HCT116 (cell line): ENCODE measurements at regions not wholly inside any gene's neighbourhood (a gene's known extent, or its start where the extent isn't known, plus 50 kb on each side); places are given as distances from the start of the nearest gene placed in this dataset.

Experiments
- ATAC-seq: fragments of 200-7000 bp; cut with Tn5 transposase; 2 replicates; pipeline ENCODE4 v1.9.1; 2020; ENCODE audit warnings: mild to moderate bottlenecking, moderate library complexity
- BruUV-seq: library from RNA; stranded (reverse); fragments of 400-500 nt; replicated peaks from 2 replicates; lab custom pipeline; 2021; lab: Mats Ljungman, UMichigan
- CTCF ChIA-PET: fragments of 300-600 bp; sonication (Branson Sonifier 250); formaldehyde crosslinking; loops from one replicate; lab custom pipeline; 2021; ENCODE audit warnings: antibody characterized with exemption; lab: Charles Lee
- POLR2A ChIA-PET: fragments of 300-600, 350-600 bp; sonication (Branson Sonifier 250); formaldehyde crosslinking; loops from one replicate; lab custom pipeline; 2021; ENCODE audit warnings: antibody characterized with exemption; lab: Charles Lee
- RAD21 ChIA-PET, 2 experiments: fragments of 300-600 bp; sonication (Branson Sonifier 250); formaldehyde crosslinking; loops; one replicate each; lab custom pipeline; 2023; ENCODE audit warnings: low total read pairs in 2 of 2; ENCODE audit not compliant: uncharacterized antibody in 2 of 2, unreplicated experiment in 2 of 2, low non-redundant PET in 1 of 2; lab: Charles Lee
- DNase-seq: peaks from one replicate; pipeline ENCODE4 v3.0.0-alpha.2; 2010; ENCODE audit warnings: low read depth, low spot score
- H2AFZ ChIP-seq: fragments of 200-600 bp; shearing (Covaris generic), sonication (generic); 2 replicates; pipeline ENCODE4 v1.6.1; 2017; ENCODE audit warnings: low read depth, mixed run types, mixed read lengths, antibody characterized with exemption, low read length; ENCODE audit not compliant: poor library complexity, severe bottlenecking
- H3K27ac ChIP-seq: 2 replicates; pipeline ENCODE4 v1.5.1; 2012; ENCODE audit warnings: low read depth, low read length
- H3K27me3 ChIP-seq: fragments of 200-600 bp; sonication (generic); 2 replicates; pipeline ENCODE4 v1.6.1; 2016; ENCODE audit warnings: mixed run types, low read length, mixed read lengths; ENCODE audit not compliant: insufficient read depth
- H3K36me3 ChIP-seq, 2 experiments: fragments of 200-500 bp in 1 of 2; fragments of 200-600 bp in 1 of 2; sonication (Bioruptor generic) in 1 of 2; sonication (generic) in 1 of 2; 2 replicates each; pipeline versions ENCODE4 v1.5.1 to v1.6.1; 2014 to 2016; ENCODE audit warnings: low read length in 2 of 2, inconsistent platforms in 1 of 2, mixed read lengths in 1 of 2, mixed run types in 1 of 2; ENCODE audit not compliant: insufficient read depth in 2 of 2, control insufficient read depth in 1 of 2
- H3K4me1 ChIP-seq, 2 experiments: fragments of 200-600 bp in 1 of 2; sonication (generic) in 1 of 2; 2 replicates each; pipeline versions ENCODE4 v1.5.1 to v1.6.1; 2012 to 2017; ENCODE audit warnings: low read length in 2 of 2, inconsistent platforms in 1 of 2, mild to moderate bottlenecking in 1 of 2, mixed read lengths in 1 of 2, mixed run types in 1 of 2, moderate library complexity in 1 of 2; ENCODE audit not compliant: insufficient read depth in 2 of 2, control insufficient read depth in 1 of 2
- H3K4me2 ChIP-seq: fragments of 200-600 bp; sonication (generic); 2 replicates; pipeline ENCODE4 v1.6.1; 2017; ENCODE audit warnings: mixed run types, low read length, mixed read lengths
- H3K4me3 ChIP-seq, 2 experiments: fragments of 200-600 bp in 1 of 2; sonication (generic) in 1 of 2; replicated peaks in 1 of 2; 2 replicates each; pipeline ENCODE4 v1.5.1; 2011 to 2016; ENCODE audit warnings: low read length in 2 of 2, control low read depth in 1 of 2, low read depth in 1 of 2, mild to moderate bottlenecking in 1 of 2, mixed read lengths in 1 of 2, mixed run types in 1 of 2
- H3K79me2 ChIP-seq: fragments of 200-600 bp; sonication (generic); 2 replicates; pipeline ENCODE4 v1.6.1; 2017; ENCODE audit warnings: mild to moderate bottlenecking, mixed run types, low read length, moderate library complexity, mixed read lengths; ENCODE audit not compliant: insufficient read depth
- H3K9ac ChIP-seq: fragments of 200-600 bp; sonication (generic); 2 replicates; pipeline ENCODE4 v1.6.1; 2016; ENCODE audit warnings: low read length, mixed read lengths
- H3K9me2 ChIP-seq: fragments of 200-600 bp; sonication (generic), shearing (Covaris generic); 2 replicates; pipeline ENCODE4 v1.6.1; 2017; ENCODE audit warnings: mixed run types, mild to moderate bottlenecking, moderate library complexity; ENCODE audit not compliant: insufficient read depth
- H3K9me3 ChIP-seq, 2 experiments: fragments of 200-500 bp in 1 of 2; fragments of 200-600 bp in 1 of 2; sonication (Bioruptor generic) in 1 of 2; sonication (generic) in 1 of 2; 2 replicates each; pipeline ENCODE4 v1.6.1; 2014 to 2017; ENCODE audit warnings: low read length in 2 of 2, mixed read lengths in 2 of 2, inconsistent platforms in 1 of 2, low read depth in 1 of 2, mild to moderate bottlenecking in 1 of 2, mixed run types in 1 of 2, moderate library complexity in 1 of 2; ENCODE audit not compliant: control insufficient read depth in 1 of 2, insufficient read depth in 1 of 2
- H4K20me1 ChIP-seq: fragments of 200-600 bp; sonication (generic), shearing (Covaris generic); 2 replicates; pipeline ENCODE4 v1.6.1; 2017; ENCODE audit warnings: mixed run types, mild to moderate bottlenecking, moderate library complexity; ENCODE audit not compliant: insufficient read depth
- ATF3 ChIP-seq: IDR thresholded peaks from 2 replicates; pipeline ENCODE4 v1.6.1; 2012
- EZH2 ChIP-seq: fragments of 200-600 bp; sonication (generic); IDR thresholded peaks from 2 replicates; pipeline ENCODE4 v1.6.1; 2017; ENCODE audit warnings: antibody characterized with exemption, mixed run types
- EZH2phosphoT487 ChIP-seq: fragments of 200-600 bp; IDR thresholded peaks from 2 replicates; pipeline ENCODE4 v1.6.1; 2018; ENCODE audit warnings: antibody characterized with exemption, borderline replicate concordance
- MAX ChIP-seq: IDR thresholded peaks from 2 replicates; pipeline ENCODE4 v1.6.1; 2012
- POLR2AphosphoS5 ChIP-seq: IDR thresholded peaks from 2 replicates; pipeline ENCODE4 v1.6.1; 2011; ENCODE audit warnings: mild to moderate bottlenecking, low read depth, low read length, moderate library complexity
- SRF ChIP-seq: IDR thresholded peaks from 2 replicates; pipeline ENCODE4 v1.6.1; 2012; ENCODE audit warnings: low read depth
- YY1 ChIP-seq: IDR thresholded peaks from 2 replicates; pipeline ENCODE4 v1.6.1; 2011; ENCODE audit warnings: low read length, low read depth, moderate library complexity, mild to moderate bottlenecking; ENCODE audit not compliant: insufficient replicate concordance; ENCODE audit errors: extremely low read depth
- ZFX ChIP-seq: fragments of 450-650 bp; IDR thresholded peaks from 2 replicates; pipeline ENCODE4 v1.6.1; 2017
- intact Hi-C: fragments of 100-400 bp; cut with micrococcal nuclease; formaldehyde crosslinking; loops from 2 replicates; pipeline ENCODE4 v1.10.0; 2022

GRCh38 chr9:134591573-134591981 lies 50.0 kb upstream of the COL5A1 start:
- no peak overlapping the region for H3K4me2 ChIP-seq
- H3K9me3 ChIP-seq = no peaks in the 10 kb centered on the region
- POLR2A ChIA-PET = no interaction called here
- CTCF ChIA-PET = no interaction called here
- intact Hi-C loops = no loop called here
- H3K36me3 ChIP-seq = no peaks in the 10 kb centered on the region
- ATAC-seq = no peak
- RAD21 ChIA-PET = no interaction called here
- H3K79me2 ChIP-seq = no peaks in the 10 kb centered on the region
- H3K9ac ChIP-seq = no peak overlapping the region
- no peaks in the 10 kb centered on the region for H3K9me2 ChIP-seq
- no peaks in the 10 kb centered on the region for H4K20me1 ChIP-seq
- no peaks in the 10 kb centered on the region for H3K27me3 ChIP-seq
- no peak overlapping the region for H3K27ac ChIP-seq
- no peak for TF ChIP-seq POLR2AphosphoS5
- TF ChIP-seq YY1 = no peak
- no peak for TF ChIP-seq SRF
- no peak for TF ChIP-seq MAX
- no peak for TF ChIP-seq ATF3
- TF ChIP-seq ZFX = no peak
- TF ChIP-seq EZH2 = no peak
- TF ChIP-seq EZH2phosphoT487 = no peak
- H3K4me3 ChIP-seq = no peak overlapping the region
- BruUV-seq = no TSS peak
- no peak overlapping the region for H2AFZ ChIP-seq
- DNase-seq = no peak
- peaks cover 0 to 8% of the 10 kb centered on the region in 2 experiments; a peak in 3 of 4 replicates for H3K4me1 ChIP-seq
